ENCODE measurements at regions not wholly inside any gene's neighbourhood (a gene's known extent, or its start where the extent isn't known, plus 50 kb on each side); places are given as distances from the start of the nearest gene placed in this dataset.

GRCh38 chr13:40124633-40125015, 469.2 kb downstream of the COG6 start:
- TF ChIP-seq CTCF (IDR thresholded peaks at IDR 0.05; ENCODE audit: low read length): no peak
- TF ChIP-seq EZH2 (IDR thresholded peaks at IDR 0.05; ENCODE audit: borderline replicate concordance, low read length): no peak
